Erythroblast (primary cell): ENCODE measurements at regions not wholly inside any gene's neighbourhood (a gene's known extent, or its start where the extent isn't known, plus 50 kb on each side); places are given as distances from the start of the nearest gene placed in this dataset.

Source experiments
- GATA1 ChIP-seq: IDR thresholded peaks from 2 replicates; pipeline ENCODE4 v1.6.1; 2011; ENCODE audit warnings: low read depth, mild to moderate bottlenecking, control low read depth, low read length, moderate library complexity
- POLR2A ChIP-seq: IDR thresholded peaks from 2 replicates; pipeline ENCODE4 v1.6.1; 2011; ENCODE audit warnings: mild to moderate bottlenecking, low read length

GRCh38 chr9:22286661-22287060 is 160.0 kb upstream of the DMRTA1 start:
- TF ChIP-seq POLR2A (no peak), GATA1 (no peak)
